ENCODE measurements at regions not wholly inside any gene's neighbourhood (a gene's known extent, or its start where the extent isn't known, plus 50 kb on each side); places are given as distances from the start of the nearest gene placed in this dataset.

DNA sequence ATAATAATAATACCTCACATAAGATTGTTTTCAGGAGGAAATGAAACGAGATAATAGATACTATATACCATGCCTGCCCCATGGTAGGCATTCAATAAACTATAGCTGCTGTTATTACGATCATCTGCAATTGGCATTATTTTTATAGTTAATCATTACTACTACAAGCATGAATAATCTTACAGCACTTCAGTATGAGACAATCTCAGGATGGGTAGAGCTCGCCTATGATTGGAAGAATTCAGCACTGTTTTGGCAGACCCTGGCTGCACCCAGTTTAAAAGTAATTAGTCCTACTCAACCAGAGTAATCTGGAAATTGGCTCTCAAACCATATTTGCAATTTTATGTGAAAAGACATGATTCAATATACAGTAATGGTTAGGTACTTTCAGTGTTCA, 105.0 kb upstream of the DPYD start:
- H3K4me3 Mint-ChIP-seq = no peak overlapping the region
- H3K27ac Mint-ChIP-seq = no peak overlapping the region
- no peaks in the 10 kb centered on the region for H3K9me3 Mint-ChIP-seq
- H3K27me3 Mint-ChIP-seq = peaks cover 0 to 3% (median 1%) of the 10 kb centered on the region in 5 donors
- DNase-seq = no peak
- no peaks in the 10 kb centered on the region for H3K36me3 Mint-ChIP-seq
- no peaks in the 10 kb centered on the region for H3K4me1 Mint-ChIP-seq
- POLR2A ChIA-PET = no interaction called here
- ATAC-seq = no peak

DNA sequence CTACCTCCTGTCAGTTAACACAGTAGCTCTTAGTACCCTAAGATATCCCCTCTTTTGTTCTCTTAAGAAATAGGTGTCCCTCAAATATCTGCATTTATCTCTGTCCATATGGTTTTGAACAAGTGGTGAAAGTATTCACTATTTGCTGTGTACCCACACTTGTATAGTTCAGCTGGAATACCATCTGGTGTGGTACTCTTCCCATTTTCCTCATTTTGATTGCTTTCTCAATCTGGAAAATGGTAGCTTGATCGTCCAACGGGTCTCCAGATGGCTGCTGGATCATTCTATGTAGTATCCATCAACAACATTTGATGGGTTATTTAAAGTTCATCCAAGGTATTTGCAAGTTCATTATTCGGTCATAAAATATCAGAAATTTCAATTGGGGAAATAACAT, 100.3 kb upstream of the DPYD start:
- no peak overlapping the region for H3K4me3 Mint-ChIP-seq
- POLR2A ChIA-PET = no interaction called here
- H3K9me3 Mint-ChIP-seq = no peaks in the 10 kb centered on the region

DNA sequence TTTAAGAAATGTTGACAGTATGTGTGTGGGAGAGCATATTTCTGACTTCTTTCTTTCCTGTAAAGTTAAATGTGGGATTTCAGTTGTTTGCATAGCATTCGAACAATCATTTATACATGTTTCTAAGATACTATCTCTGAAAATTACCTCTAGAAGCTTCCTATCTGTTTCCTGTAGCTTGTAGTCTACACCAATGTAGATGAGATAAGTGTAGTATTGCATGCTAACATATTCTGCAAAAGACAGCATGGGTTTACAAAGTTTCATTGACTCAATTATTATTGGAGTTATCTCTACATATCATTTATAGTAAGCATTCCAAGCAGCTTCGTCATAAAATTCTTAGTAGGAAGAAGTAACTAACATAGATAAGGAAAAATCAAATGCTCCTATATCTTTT, 98.9 kb upstream of the DPYD start:
- H3K27ac Mint-ChIP-seq = no peak overlapping the region
- H3K4me1 Mint-ChIP-seq = no peaks in the 10 kb centered on the region
- no peak for ATAC-seq
- H3K36me3 Mint-ChIP-seq = no peaks in the 10 kb centered on the region
- H3K27me3 Mint-ChIP-seq = peaks cover 0 to 3% (median 1%) of the 10 kb centered on the region in 5 donors
- no peaks in the 10 kb centered on the region for H3K9me3 Mint-ChIP-seq
- no peak for DNase-seq
- H3K4me3 Mint-ChIP-seq = no peak overlapping the region
- POLR2A ChIA-PET = no interaction called here

More for the DNA sequence above, 100.3 kb upstream of the DPYD start:
- ATAC-seq (no peak), DNase-seq (no peak)
- no peaks in the 10 kb centered on the region for H3K36me3 Mint-ChIP-seq
- H3K27ac Mint-ChIP-seq = no peak overlapping the region
- no peaks in the 10 kb centered on the region for H3K4me1 Mint-ChIP-seq
- peaks cover 0 to 3% (median 2%) of the 10 kb centered on the region in 5 donors for H3K27me3 Mint-ChIP-seq

DNA sequence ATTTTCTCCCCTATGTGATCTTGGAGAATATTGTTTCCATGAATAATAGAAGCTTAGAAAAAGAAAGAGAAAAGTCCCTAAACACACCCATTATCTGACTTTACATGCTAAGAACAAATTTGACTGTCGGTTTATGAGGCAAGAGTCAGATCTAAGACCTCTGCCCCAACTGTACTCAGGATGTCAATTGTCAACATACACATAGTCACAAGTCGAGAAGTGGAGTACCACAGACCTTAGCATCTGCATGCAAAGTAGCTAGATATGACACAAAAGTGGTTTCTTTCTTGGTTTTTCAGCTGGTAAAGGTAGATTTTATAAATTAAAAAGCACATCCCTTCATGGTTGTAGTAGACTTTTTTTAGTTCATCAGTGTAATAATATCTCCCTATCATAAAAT, 97.2 kb upstream of the DPYD start:
- POLR2A ChIA-PET = no interaction called here

DNA sequence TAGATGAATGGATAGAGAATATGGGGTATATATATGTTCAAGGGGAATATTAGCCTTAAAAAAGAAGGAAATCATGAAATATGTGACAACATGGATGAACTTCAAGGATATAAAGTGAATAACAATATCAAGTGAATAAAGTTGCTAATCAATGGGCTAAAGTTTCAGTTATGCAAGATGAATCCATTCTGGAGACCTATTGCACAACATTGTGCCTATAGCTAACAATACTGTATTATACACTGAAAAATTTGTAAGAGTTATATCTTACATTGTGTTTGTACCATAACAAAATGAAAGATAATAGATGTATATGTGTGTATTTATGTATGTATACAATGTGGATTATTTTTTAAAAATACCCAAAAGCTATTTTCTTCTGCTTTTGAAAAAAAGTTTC, 96.3 kb upstream of the DPYD start:
- H3K4me1 Mint-ChIP-seq = peaks cover 0 to 2% (median 0%) of the 10 kb centered on the region in 4 donors
- H3K36me3 Mint-ChIP-seq = no peaks in the 10 kb centered on the region
- no peak for DNase-seq
- H3K27me3 Mint-ChIP-seq = peaks cover 0 to 7% (median 1%) of the 10 kb centered on the region in 5 donors
- H3K27ac Mint-ChIP-seq = no peak overlapping the region
- H3K9me3 Mint-ChIP-seq = no peaks in the 10 kb centered on the region
- H3K4me3 Mint-ChIP-seq = no peak overlapping the region
- POLR2A ChIA-PET = no interaction called here
- no peak for ATAC-seq

More for the DNA sequence above, 97.2 kb upstream of the DPYD start:
- DNase-seq = no peak
- no peak for ATAC-seq
- no peaks in the 10 kb centered on the region for H3K9me3 Mint-ChIP-seq
- H3K4me1 Mint-ChIP-seq = no peaks in the 10 kb centered on the region
- H3K27ac Mint-ChIP-seq = no peak overlapping the region
- peaks cover 0 to 3% (median 1%) of the 10 kb centered on the region in 5 donors for H3K27me3 Mint-ChIP-seq
- H3K36me3 Mint-ChIP-seq = no peaks in the 10 kb centered on the region
- no peak overlapping the region for H3K4me3 Mint-ChIP-seq

DNA sequence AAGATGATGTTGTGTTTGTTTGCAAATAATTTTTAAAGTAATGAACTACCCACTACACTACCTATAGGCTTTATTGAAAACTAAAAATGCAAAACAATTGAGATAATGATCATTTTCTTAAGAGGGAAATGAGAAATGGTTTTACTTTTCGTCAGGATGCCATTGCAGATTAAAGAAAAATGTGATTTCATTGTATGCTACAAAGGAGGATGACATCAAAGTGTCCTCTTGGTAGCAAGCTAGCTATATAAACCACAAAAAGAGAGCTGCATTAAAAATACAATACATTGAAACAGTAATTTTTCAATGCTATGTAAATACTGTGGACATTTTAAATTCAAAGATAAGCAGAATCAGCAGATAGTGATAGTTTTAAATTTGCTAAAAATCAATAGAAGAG, 87.5 kb upstream of the DPYD start:
- Mint-ChIP-seq H3K4me1 (peaks cover 0 to 7% (median 6%) of the 10 kb centered on the region in 4 donors), H3K27me3 (peaks cover 0 to 13% (median 0%) of the 10 kb centered on the region in 5 donors), H3K27ac (no peak overlapping the region), H3K36me3 (no peaks in the 10 kb centered on the region), H3K9me3 (no peaks in the 10 kb centered on the region), H3K4me3 (no peak overlapping the region)
- ATAC-seq (no peak), DNase-seq (no peak)
- POLR2A ChIA-PET = interaction anchor here (1.0 kb wide), 1 partner anchor 87 kb away, joined by 4 read pairs; no protein-coding TSS in a partner anchor

DNA sequence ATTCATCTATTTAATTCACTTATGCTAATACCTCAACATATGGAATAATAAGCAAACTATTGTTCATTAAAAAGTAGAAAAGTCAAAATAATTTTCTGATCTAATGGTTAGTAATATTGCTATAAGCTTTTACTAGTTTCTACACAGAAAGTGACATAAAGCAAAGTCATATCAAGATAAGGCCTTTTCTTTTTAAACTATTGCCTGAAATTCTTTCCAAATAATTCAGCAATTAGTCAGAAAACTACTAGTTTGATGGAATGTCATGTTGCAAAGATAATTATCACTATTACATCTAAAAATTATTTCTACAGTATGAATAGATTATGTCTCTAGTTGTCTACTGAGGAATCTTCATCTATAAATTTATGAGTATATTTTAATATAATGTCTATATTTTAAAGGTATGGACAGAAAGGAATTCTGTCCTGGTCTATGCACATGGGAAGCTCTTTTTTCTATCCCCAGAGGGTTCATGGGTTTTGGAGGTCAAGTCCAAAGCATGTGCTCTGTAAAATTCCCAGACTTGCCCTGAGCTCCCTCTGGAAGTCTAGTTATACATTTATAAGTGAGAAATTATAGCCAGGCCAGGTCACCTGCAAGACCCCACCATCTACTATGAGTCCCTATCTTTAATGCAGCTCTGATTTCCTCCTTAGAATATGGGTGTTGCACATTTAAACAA, 84.6 kb upstream of the DPYD start:
- peaks cover 0 to 6% (median 5%) of the 10 kb centered on the region in 4 donors for H3K4me1 Mint-ChIP-seq
- no peaks in the 10 kb centered on the region for H3K9me3 Mint-ChIP-seq
- H3K27me3 Mint-ChIP-seq = no peaks in the 10 kb centered on the region
- POLR2A ChIA-PET = no interaction called here
- ATAC-seq = no peak
- no peak overlapping the region for H3K27ac Mint-ChIP-seq
- no peak overlapping the region for H3K4me3 Mint-ChIP-seq
- no peak for DNase-seq
- no peaks in the 10 kb centered on the region for H3K36me3 Mint-ChIP-seq

DNA sequence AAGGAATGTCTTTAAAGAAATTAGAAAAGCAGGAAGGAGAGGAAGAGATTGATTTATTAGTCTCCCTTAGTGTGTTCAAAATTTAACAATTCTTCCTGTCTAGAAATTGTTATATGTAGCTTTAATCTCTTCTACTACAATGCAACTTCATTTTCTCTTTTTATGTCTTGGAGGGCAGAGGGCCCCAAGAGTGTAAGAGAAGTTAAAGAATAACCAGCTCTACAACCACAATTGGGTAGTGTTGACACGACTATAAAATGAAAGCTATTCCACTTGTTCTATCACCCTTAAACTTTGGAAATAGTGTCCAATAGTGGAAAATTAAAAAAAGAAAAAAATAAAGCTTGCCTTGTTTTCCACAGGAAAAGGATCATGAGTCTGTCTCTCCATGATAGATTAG, 82.6 kb upstream of the DPYD start:
- H3K4me3 Mint-ChIP-seq = no peak overlapping the region
- H3K36me3 Mint-ChIP-seq = no peaks in the 10 kb centered on the region
- POLR2A ChIA-PET = no interaction called here
- peaks cover 0 to 3% (median 0%) of the 10 kb centered on the region in 5 donors for H3K27me3 Mint-ChIP-seq
- H3K4me1 Mint-ChIP-seq = peaks cover 0 to 4% (median 3%) of the 10 kb centered on the region in 4 donors
- no peaks in the 10 kb centered on the region for H3K9me3 Mint-ChIP-seq
- ATAC-seq (no peak), DNase-seq (no peak)
- no peak overlapping the region for H3K27ac Mint-ChIP-seq

DNA sequence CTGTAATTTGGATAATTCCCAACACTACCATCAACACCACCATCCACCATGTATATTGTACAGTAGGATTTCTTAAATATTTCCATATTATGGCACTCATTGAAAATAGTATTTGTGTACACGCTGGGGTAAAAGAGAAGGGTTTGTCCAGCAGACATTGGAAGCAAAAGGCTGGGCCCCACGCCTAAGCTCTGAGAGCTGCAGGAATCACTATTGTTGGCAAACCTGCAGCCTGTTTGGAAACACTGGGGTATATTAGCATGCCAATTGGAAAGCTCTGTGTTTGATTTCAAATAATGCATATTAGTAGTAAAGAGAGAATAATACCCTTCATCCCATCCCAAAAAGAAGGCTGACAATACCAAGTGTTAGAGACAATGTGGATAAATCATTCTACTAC, 81.5 kb upstream of the DPYD start:
- no peaks in the 10 kb centered on the region for H3K4me1 Mint-ChIP-seq
- no peak overlapping the region for H3K4me3 Mint-ChIP-seq
- ATAC-seq = no peak
- no peaks in the 10 kb centered on the region for H3K36me3 Mint-ChIP-seq
- peaks cover 0 to 3% (median 0%) of the 10 kb centered on the region in 5 donors for H3K27me3 Mint-ChIP-seq
- H3K27ac Mint-ChIP-seq = no peak overlapping the region
- POLR2A ChIA-PET = no interaction called here
- no peak for DNase-seq
- H3K9me3 Mint-ChIP-seq = no peaks in the 10 kb centered on the region

DNA sequence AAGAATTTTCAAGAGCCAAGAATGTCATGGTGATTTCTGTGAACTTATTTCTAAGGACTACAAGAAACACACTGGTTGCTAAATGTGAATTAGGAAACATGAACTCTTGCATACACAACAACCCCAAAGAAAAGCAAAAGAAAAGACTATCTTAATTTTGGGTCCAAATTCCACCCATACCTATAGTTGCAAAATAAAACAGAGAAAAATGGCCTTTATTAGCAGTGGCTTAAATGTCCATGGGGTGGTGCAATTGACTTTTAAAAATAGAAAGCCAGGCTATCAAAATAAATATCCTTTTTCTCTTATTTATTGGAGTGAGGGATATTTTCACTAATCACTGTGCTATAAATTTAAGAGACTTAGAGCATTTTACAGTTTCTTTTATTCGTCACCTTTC, 80.9 kb upstream of the DPYD start:
- DNase-seq = no peak
- no peak for ATAC-seq
- no peak overlapping the region for H3K27ac Mint-ChIP-seq
- peaks cover 0 to 3% (median 0%) of the 10 kb centered on the region in 5 donors for H3K27me3 Mint-ChIP-seq
- POLR2A ChIA-PET = no interaction called here
- H3K36me3 Mint-ChIP-seq = no peaks in the 10 kb centered on the region
- H3K9me3 Mint-ChIP-seq = no peaks in the 10 kb centered on the region
- no peaks in the 10 kb centered on the region for H3K4me1 Mint-ChIP-seq
- no peak overlapping the region for H3K4me3 Mint-ChIP-seq

DNA sequence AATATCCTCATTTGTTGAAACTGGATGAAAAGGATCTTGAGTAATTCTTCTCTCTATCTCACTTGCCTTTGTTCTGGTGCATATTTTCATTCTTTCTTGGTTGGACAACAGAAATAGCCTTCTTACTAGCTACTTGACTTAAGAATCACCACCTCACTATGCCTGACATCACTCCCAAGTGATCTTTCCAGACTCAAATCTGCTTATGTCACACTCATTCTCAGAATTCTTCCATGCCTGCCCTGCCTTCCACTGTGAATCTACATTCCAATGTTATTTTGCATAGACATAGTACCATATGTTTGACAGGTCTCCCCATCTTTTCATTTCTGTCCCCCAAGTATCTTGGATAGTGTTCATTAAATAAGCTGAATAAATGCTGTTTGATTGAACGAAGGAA, 78.5 kb upstream of the DPYD start:
- H3K4me1 Mint-ChIP-seq = no peaks in the 10 kb centered on the region

DNA sequence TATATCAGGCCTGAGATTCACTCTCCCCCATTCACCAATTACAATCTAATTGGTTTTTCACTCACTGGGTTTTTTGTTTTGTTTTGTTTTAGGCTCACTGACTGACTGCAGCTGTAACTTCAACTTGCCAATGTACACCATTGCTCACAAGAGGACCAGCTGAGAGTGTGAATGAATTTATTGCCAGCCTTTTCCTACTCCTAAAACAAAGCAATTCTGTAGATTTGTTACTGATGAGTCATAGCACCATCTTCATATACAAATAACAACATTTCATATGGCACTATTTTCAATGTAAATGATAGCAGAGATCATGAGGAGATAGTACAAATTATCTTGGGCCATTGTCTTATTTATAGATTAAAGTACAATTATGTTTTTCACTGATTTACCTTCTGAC, 76.0 kb upstream of the DPYD start:
- Mint-ChIP-seq H3K4me1 (no peaks in the 10 kb centered on the region), H3K27me3 (peaks cover 0 to 3% (median 0%) of the 10 kb centered on the region in 5 donors), H3K9me3 (no peaks in the 10 kb centered on the region), H3K36me3 (no peaks in the 10 kb centered on the region), H3K4me3 (no peak overlapping the region), H3K27ac (no peak overlapping the region)
- no peak for DNase-seq
- POLR2A ChIA-PET = no interaction called here
- ATAC-seq = no peak

More for the DNA sequence above, 78.5 kb upstream of the DPYD start:
- ATAC-seq (no peak), DNase-seq (no peak)
- no peak overlapping the region for H3K4me3 Mint-ChIP-seq
- H3K27me3 Mint-ChIP-seq = peaks cover 0 to 3% (median 0%) of the 10 kb centered on the region in 5 donors
- no peaks in the 10 kb centered on the region for H3K36me3 Mint-ChIP-seq
- no peak overlapping the region for H3K27ac Mint-ChIP-seq
- POLR2A ChIA-PET = no interaction called here
- H3K9me3 Mint-ChIP-seq = no peaks in the 10 kb centered on the region

DNA sequence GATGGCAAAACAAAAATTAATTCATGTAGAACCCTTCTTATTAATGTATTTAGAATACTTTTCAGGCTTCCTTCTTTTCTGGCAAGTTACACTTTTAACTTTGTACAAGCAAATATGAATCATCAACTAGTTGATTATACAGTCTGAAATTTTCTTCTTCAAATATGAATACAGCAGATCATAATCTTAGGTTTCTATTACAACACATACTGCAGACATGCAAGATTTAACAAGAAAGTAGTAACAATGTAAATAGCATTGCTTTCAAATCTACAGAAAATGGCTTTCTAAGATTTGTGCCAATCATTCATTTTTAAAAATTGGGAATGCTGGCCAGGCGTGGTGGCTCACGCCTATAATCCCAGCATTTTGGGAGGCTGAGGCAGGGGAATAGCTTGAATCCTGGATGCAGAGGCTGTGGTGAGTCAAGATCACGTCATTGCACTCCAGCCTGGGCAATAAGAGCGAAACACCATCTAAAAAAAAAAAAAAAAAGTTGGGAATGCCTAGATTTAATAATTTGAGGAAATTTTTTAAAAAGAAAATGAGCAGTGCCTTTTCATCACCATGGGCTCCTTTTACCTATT, 68.4 kb upstream of the DPYD start:
- H3K36me3 Mint-ChIP-seq = peaks cover 0 to 2% (median 0%) of the 10 kb centered on the region in 3 donors
- no peak overlapping the region for H3K27ac Mint-ChIP-seq
- POLR2A ChIA-PET = interaction anchor here (0.7 kb wide), 1 partner anchor 68 kb away, joined by 4 read pairs; no protein-coding TSS in a partner anchor
- H3K9me3 Mint-ChIP-seq = no peaks in the 10 kb centered on the region
- ATAC-seq (no peak), DNase-seq (no peak)
- H3K4me3 Mint-ChIP-seq = no peak overlapping the region
- peaks cover 0 to under 1% (median 0%) of the 10 kb centered on the region in 5 donors for H3K27me3 Mint-ChIP-seq
- no peaks in the 10 kb centered on the region for H3K4me1 Mint-ChIP-seq

All from naive thymus-derived CD8-positive, alpha-beta T cell (primary cell).